SK-N-SH (cell line): ENCODE measurements at regions not wholly inside any gene's neighbourhood (a gene's known extent, or its start where the extent isn't known, plus 50 kb on each side); places are given as distances from the start of the nearest gene placed in this dataset.

ENCODE experiments used
- CTCF ChIA-PET: fragments of 300-600, 350-600 bp; formaldehyde crosslinking; extraction: SDS; loops from one replicate; lab custom pipeline; 2021; lab: Yijun Ruan, JAX
- POLR2A ChIA-PET: fragments of 350-600 bp; sonication (Branson Sonifier 250); formaldehyde crosslinking; extraction: SDS; loops from one replicate; lab custom pipeline; 2020; ENCODE audit warnings: antibody characterized with exemption, inconsistent platforms; lab: Yijun Ruan, JAX
- DNase-seq: peaks from one replicate; pipeline ENCODE4 v3.0.0; 2012
- H2AFZ ChIP-seq: fragments of 200-600 bp; sonication (generic); 2 replicates; pipeline ENCODE4 v1.8.1; 2016; ENCODE audit warnings: antibody characterized with exemption, mild to moderate bottlenecking, low read depth
- H3F3A ChIP-seq: fragments of 200-600 bp; sonication (generic); replicated peaks from 2 replicates; pipeline ENCODE3; 2016; ENCODE audit warnings: antibody characterized with exemption, mild to moderate bottlenecking; ENCODE audit not compliant: insufficient read depth
- H3K27ac ChIP-seq, 2 experiments: fragments of 200-500 bp in 1 of 2; fragments of 200-600 bp in 1 of 2; sonication (Bioruptor generic) in 1 of 2; sonication (generic), shearing (Covaris generic) in 1 of 2; 2 replicates each; pipeline versions ENCODE4 v1.5.1 to v1.6.1; 2014 to 2016; ENCODE audit warnings: low read depth in 2 of 2, inconsistent platforms in 1 of 2, low read length in 1 of 2, mild to moderate bottlenecking in 1 of 2, mixed read lengths in 1 of 2
- H3K27me3 ChIP-seq: fragments of 200-600 bp; sonication (generic), shearing (Covaris generic); 2 replicates; pipeline ENCODE4 v1.6.1; 2016; ENCODE audit warnings: mixed run types; ENCODE audit not compliant: insufficient read depth
- H3K36me3 ChIP-seq, 2 experiments: fragments of 200-500 bp in 1 of 2; fragments of 200-600 bp in 1 of 2; sonication (Bioruptor generic) in 1 of 2; sonication (generic) in 1 of 2; replicated peaks in 1 of 2; 2 replicates each; pipeline versions ENCODE3 to v1.5.1; 2014 to 2016; ENCODE audit warnings: low read length in 1 of 2, mild to moderate bottlenecking in 1 of 2; ENCODE audit not compliant: insufficient read depth in 2 of 2, control insufficient read depth in 1 of 2
- H3K4me1 ChIP-seq, 2 experiments: fragments of 200-500 bp in 1 of 2; fragments of 200-600 bp in 1 of 2; sonication (Bioruptor generic) in 1 of 2; sonication (generic), shearing (Covaris generic) in 1 of 2; 2 replicates each; pipeline versions ENCODE4 v1.5.1 to v1.6.1; 2014 to 2016; ENCODE audit warnings: low read depth in 1 of 2, low read length in 1 of 2, mixed run types in 1 of 2; ENCODE audit not compliant: insufficient read depth in 2 of 2, control insufficient read depth in 1 of 2
- H3K4me2 ChIP-seq: fragments of 200-600 bp; sonication (generic), shearing (Covaris generic); 2 replicates; pipeline ENCODE4 v1.6.1; 2017; ENCODE audit warnings: mixed run types
- H3K4me3 ChIP-seq, 2 experiments: fragments of 200-500 bp in 1 of 2; fragments of 200-600 bp in 1 of 2; sonication (Bioruptor generic) in 1 of 2; sonication (generic), shearing (Covaris generic) in 1 of 2; 2 replicates each; pipeline versions ENCODE4 v1.5.1 to v1.8.1; 2014 to 2016; ENCODE audit warnings: low read depth in 2 of 2, inconsistent platforms in 1 of 2, low read length in 1 of 2, mild to moderate bottlenecking in 1 of 2, mixed read lengths in 1 of 2, moderate library complexity in 1 of 2
- H3K79me2 ChIP-seq: fragments of 200-600 bp; sonication (generic); 2 replicates; pipeline ENCODE4 v1.8.1; 2017; ENCODE audit warnings: mild to moderate bottlenecking; ENCODE audit not compliant: insufficient read depth
- H3K9ac ChIP-seq: fragments of 200-600 bp; sonication (generic); 2 replicates; pipeline ENCODE4 v1.6.1; 2017; ENCODE audit warnings: mixed run types
- H3K9me2 ChIP-seq: fragments of 200-600 bp; sonication (generic); 2 replicates; pipeline ENCODE4 v1.6.1; 2017; ENCODE audit warnings: mixed run types
- H3K9me3 ChIP-seq: fragments of 200-600 bp; sonication (generic); 2 replicates; pipeline ENCODE4 v1.6.1; 2017; ENCODE audit warnings: mixed run types, mild to moderate bottlenecking, moderate library complexity
- H4K20me1 ChIP-seq: fragments of 200-600 bp; sonication (generic); 2 replicates; pipeline ENCODE4 v1.6.1; 2017; ENCODE audit warnings: mild to moderate bottlenecking, mixed run types; ENCODE audit not compliant: insufficient read depth
- ELF1 ChIP-seq: IDR thresholded peaks from 2 replicates; pipeline ENCODE4 v1.4.0; 2012
- EP300 ChIP-seq, 2 experiments: IDR thresholded peaks; 2 replicates each; pipeline versions ENCODE4 v1.4.0 to v1.6.1; 2012; ENCODE audit warnings: borderline replicate concordance in 1 of 2, low read depth in 1 of 2, low read length in 1 of 2
- EZH2phosphoT487 ChIP-seq: fragments of 200-600 bp; sonication (generic); IDR thresholded peaks from 2 replicates; pipeline ENCODE4 v1.6.1; 2017; ENCODE audit warnings: low read depth, mixed run types, mild to moderate bottlenecking, antibody characterized with exemption, moderate library complexity, borderline replicate concordance
- FOSL2 ChIP-seq: IDR thresholded peaks from 2 replicates; pipeline ENCODE4 v1.4.0; 2012; ENCODE audit warnings: low read depth, mild to moderate bottlenecking, moderate library complexity, borderline replicate concordance
- FOXJ3 ChIP-seq: sonication (generic); formaldehyde crosslinking; IDR thresholded peaks from 2 replicates; pipeline ENCODE4 v1.5.1; 2020; ENCODE audit warnings: mild to moderate bottlenecking, missing genetic modification reagents
- GABPA ChIP-seq: IDR thresholded peaks from 2 replicates; pipeline ENCODE4 v1.4.0; 2012; ENCODE audit warnings: low read depth, mild to moderate bottlenecking
- JUND ChIP-seq: IDR thresholded peaks from 2 replicates; pipeline ENCODE4 v1.4.0; 2012
- NRF1 ChIP-seq: IDR thresholded peaks from 2 replicates; pipeline ENCODE4 v1.6.1; 2012; ENCODE audit warnings: low read depth, mild to moderate bottlenecking, low read length
- RAD21 ChIP-seq: IDR thresholded peaks from 2 replicates; pipeline ENCODE4 v1.6.1; 2012; ENCODE audit warnings: mild to moderate bottlenecking, low read length
- RCOR1 ChIP-seq: fragments of 150-350 bp; IDR thresholded peaks from 2 replicates; pipeline ENCODE4 v1.6.1; 2017; ENCODE audit warnings: antibody characterized with exemption, low read length
- RFX5 ChIP-seq: IDR thresholded peaks from 2 replicates; pipeline ENCODE4 v1.6.1; 2012; ENCODE audit warnings: mild to moderate bottlenecking, improper control_type of control experiment, low read length
- RXRA ChIP-seq: IDR thresholded peaks from 2 replicates; pipeline ENCODE4 v1.4.0; 2012; ENCODE audit warnings: low read depth, mild to moderate bottlenecking, borderline replicate concordance
- SIN3A ChIP-seq: IDR thresholded peaks from 2 replicates; pipeline ENCODE4 v1.6.1; 2012; ENCODE audit warnings: low read depth, mild to moderate bottlenecking, low read length, moderate library complexity, borderline replicate concordance
- SMC3 ChIP-seq: IDR thresholded peaks from 2 replicates; pipeline ENCODE4 v1.6.1; 2012; ENCODE audit warnings: low read depth, low read length, improper control_type of control experiment
- TAF1 ChIP-seq: IDR thresholded peaks from 2 replicates; pipeline ENCODE4 v1.6.1; 2012; ENCODE audit warnings: low read depth, mild to moderate bottlenecking, low read length, moderate library complexity, borderline replicate concordance
- YY1 ChIP-seq: IDR thresholded peaks from 2 replicates; pipeline ENCODE4 v1.4.0; 2012; ENCODE audit warnings: low read depth, mild to moderate bottlenecking
- WGBS: methylation state at CpG from one replicate; pipeline ENCODE4 v1.1.6; 2017; ENCODE audit warnings: low lambda C conversion rate; 5-methylcytosine and 5-hydroxymethylcytosine counted together
- TF ChIP-seq, protein P1 (sequence below): IDR thresholded peaks from 2 replicates; pipeline ENCODE4 v1.4.0; 2012; ENCODE audit warnings: low read depth
- TF ChIP-seq, protein P2 (sequence below): IDR thresholded peaks from 2 replicates; pipeline ENCODE4; 2012
- TF ChIP-seq, protein P3 (sequence below): IDR thresholded peaks from 2 replicates; pipeline ENCODE4 v1.6.1; 2012; ENCODE audit warnings: mild to moderate bottlenecking, low read depth, low read length, moderate library complexity
- TF ChIP-seq, protein P4 (sequence below): IDR thresholded peaks from 2 replicates; pipeline ENCODE4 v1.4.0; 2012; ENCODE audit warnings: low read depth, borderline replicate concordance

DNA sequence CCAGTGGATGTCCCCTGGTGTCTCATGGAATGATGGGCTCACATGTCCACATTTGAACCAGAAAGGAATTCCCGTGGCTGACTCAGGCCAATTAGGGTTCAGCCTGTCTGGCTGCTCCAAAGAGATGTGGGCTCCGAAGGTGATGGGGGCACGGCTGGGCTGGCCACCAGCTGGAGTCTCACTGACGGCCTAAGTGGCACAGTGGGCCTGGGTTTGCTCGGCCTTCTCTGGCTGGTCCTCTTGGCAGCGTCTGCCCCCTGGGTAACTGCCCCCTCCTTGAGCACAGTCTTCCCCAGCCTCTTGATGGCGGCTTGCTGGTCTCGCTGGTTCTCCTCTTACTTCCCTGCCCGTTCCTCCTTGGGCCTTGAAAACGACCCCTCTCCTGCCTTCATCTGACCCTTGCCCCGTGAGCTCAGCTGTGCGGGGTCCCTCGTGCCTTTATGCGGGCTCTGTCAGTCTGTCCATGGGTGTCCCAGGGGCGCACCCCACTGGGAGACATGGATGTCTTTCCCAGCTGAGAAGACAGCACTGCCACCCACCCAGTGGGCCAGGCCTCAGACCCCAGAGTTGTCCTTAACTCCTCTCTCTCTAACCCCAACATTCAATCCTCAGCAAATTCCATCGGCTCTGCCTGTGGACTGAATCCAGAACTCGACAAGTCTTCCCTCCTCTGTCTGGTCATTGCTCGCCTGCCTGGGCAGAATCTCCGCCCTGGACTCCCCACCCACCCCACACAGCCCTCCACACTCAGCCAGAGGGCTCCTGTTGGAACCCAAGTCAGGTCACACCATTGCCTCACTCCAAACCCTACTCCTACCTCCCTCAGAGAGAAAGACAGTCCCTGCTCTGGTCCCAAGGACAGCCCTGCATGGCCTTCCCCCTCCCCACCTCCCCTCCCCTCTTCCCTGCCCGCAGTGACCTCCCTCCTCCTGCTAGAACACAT lies 78.7 kb downstream of the CEBPB start:
- H3K4me2 ChIP-seq: no peak overlapping the region
- CTCF ChIA-PET: no interaction called here
- no peaks in the 10 kb centered on the region for H3K36me3 ChIP-seq
- no peak overlapping the region for H3K4me3 ChIP-seq
- H3K27me3 ChIP-seq: no peaks in the 10 kb centered on the region
- 87% methylated on average over 17 of the region's 20 CpGs for WGBS
- no peaks in the 10 kb centered on the region for H4K20me1 ChIP-seq
- H3K9me3 ChIP-seq: no peaks in the 10 kb centered on the region
- no peak overlapping the region for H3K9ac ChIP-seq
- POLR2A ChIA-PET: no interaction called here
- H3F3A ChIP-seq: no peaks in the 10 kb centered on the region
- peaks cover 0 to 2% of the 10 kb centered on the region in 2 experiments; a peak in 1 of 4 replicates for H3K4me1 ChIP-seq
- no peak for TF ChIP-seq SMC3
- TF ChIP-seq TAF1: no peak
- no peak for TF ChIP-seq RAD21
- no peak for TF ChIP-seq EZH2phosphoT487
- TF ChIP-seq JUND: no peak
- TF ChIP-seq, protein P1, sequence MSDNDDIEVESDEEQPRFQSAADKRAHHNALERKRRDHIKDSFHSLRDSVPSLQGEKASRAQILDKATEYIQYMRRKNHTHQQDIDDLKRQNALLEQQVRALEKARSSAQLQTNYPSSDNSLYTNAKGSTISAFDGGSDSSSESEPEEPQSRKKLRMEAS: no peak
- TF ChIP-seq RFX5: no peak
- TF ChIP-seq, protein P2, sequence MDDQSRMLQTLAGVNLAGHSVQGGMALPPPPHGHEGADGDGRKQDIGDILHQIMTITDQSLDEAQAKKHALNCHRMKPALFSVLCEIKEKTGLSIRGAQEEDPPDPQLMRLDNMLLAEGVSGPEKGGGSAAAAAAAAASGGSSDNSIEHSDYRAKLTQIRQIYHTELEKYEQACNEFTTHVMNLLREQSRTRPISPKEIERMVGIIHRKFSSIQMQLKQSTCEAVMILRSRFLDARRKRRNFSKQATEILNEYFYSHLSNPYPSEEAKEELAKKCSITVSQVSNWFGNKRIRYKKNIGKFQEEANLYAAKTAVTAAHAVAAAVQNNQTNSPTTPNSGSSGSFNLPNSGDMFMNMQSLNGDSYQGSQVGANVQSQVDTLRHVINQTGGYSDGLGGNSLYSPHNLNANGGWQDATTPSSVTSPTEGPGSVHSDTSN: no peak
- TF ChIP-seq RXRA: no peak
- TF ChIP-seq ELF1: no peak
- no peak for TF ChIP-seq FOSL2
- TF ChIP-seq SIN3A: no peak
- TF ChIP-seq EP300 (IDR thresholded peaks at IDR 0.05; ENCODE audit: borderline replicate concordance in 1 of 2, low read depth in 1 of 2, low read length in 1 of 2): no peak
- TF ChIP-seq YY1: no peak
- no peak for TF ChIP-seq NRF1
- TF ChIP-seq, protein P3, sequence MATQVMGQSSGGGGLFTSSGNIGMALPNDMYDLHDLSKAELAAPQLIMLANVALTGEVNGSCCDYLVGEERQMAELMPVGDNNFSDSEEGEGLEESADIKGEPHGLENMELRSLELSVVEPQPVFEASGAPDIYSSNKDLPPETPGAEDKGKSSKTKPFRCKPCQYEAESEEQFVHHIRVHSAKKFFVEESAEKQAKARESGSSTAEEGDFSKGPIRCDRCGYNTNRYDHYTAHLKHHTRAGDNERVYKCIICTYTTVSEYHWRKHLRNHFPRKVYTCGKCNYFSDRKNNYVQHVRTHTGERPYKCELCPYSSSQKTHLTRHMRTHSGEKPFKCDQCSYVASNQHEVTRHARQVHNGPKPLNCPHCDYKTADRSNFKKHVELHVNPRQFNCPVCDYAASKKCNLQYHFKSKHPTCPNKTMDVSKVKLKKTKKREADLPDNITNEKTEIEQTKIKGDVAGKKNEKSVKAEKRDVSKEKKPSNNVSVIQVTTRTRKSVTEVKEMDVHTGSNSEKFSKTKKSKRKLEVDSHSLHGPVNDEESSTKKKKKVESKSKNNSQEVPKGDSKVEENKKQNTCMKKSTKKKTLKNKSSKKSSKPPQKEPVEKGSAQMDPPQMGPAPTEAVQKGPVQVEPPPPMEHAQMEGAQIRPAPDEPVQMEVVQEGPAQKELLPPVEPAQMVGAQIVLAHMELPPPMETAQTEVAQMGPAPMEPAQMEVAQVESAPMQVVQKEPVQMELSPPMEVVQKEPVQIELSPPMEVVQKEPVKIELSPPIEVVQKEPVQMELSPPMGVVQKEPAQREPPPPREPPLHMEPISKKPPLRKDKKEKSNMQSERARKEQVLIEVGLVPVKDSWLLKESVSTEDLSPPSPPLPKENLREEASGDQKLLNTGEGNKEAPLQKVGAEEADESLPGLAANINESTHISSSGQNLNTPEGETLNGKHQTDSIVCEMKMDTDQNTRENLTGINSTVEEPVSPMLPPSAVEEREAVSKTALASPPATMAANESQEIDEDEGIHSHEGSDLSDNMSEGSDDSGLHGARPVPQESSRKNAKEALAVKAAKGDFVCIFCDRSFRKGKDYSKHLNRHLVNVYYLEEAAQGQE: no peak
- TF ChIP-seq FOXJ3 (CRISPR knock-in tag): no peak
- no peak for TF ChIP-seq RCOR1
- TF ChIP-seq, protein P4, sequence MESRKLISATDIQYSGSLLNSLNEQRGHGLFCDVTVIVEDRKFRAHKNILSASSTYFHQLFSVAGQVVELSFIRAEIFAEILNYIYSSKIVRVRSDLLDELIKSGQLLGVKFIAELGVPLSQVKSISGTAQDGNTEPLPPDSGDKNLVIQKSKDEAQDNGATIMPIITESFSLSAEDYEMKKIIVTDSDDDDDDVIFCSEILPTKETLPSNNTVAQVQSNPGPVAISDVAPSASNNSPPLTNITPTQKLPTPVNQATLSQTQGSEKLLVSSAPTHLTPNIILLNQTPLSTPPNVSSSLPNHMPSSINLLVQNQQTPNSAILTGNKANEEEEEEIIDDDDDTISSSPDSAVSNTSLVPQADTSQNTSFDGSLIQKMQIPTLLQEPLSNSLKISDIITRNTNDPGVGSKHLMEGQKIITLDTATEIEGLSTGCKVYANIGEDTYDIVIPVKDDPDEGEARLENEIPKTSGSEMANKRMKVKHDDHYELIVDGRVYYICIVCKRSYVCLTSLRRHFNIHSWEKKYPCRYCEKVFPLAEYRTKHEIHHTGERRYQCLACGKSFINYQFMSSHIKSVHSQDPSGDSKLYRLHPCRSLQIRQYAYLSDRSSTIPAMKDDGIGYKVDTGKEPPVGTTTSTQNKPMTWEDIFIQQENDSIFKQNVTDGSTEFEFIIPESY: no peak
- no peak for TF ChIP-seq GABPA
- no peaks in the 10 kb centered on the region for H3K9me2 ChIP-seq
- no peak for DNase-seq
- no peak overlapping the region for H3K27ac ChIP-seq
- no peaks in the 10 kb centered on the region for H3K79me2 ChIP-seq
- H2AFZ ChIP-seq: no peak overlapping the region
